Neural progenitor cell (in vitro differentiated cells): ENCODE measurements at regions not wholly inside any gene's neighbourhood (a gene's known extent, or its start where the extent isn't known, plus 50 kb on each side); places are given as distances from the start of the nearest gene placed in this dataset.

Experiments
- CTCF ChIP-seq: fragments of 200-600 bp; sonication (generic); IDR thresholded peaks from 2 replicates; pipeline ENCODE4 v1.5.1; 2017; ENCODE audit warnings: antibody characterized with exemption, mild to moderate bottlenecking
- EZH2 ChIP-seq: fragments of 200-600 bp; sonication (generic); IDR thresholded peaks from 2 replicates; pipeline ENCODE4 v1.6.1; 2017; ENCODE audit warnings: antibody characterized with exemption, mild to moderate bottlenecking, moderate library complexity
- EZH2phosphoT487 ChIP-seq: fragments of 200-600 bp; sonication (generic); IDR thresholded peaks from 2 replicates; pipeline ENCODE4 v1.6.1; 2017; ENCODE audit warnings: antibody characterized with exemption

DNA sequence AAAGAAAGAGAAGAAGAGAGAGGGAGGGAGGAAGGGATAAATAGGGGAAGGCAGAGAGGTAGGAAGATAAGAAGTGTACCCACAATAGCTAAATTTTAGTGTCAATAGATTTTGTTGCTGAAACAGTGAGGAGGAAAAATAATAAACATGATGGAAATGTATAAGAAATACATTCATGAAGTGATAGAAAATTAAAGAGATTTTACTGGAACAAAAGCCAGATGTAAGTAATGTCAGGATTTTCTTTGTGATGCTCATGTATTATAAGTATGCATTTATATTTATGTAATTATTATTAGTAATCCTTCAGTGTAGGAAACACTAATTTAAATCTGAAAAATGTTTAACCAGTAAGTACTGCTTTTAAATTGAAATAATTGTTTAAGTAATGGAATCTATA, 1125.2 kb upstream of the FANCL start:
- TF ChIP-seq CTCF = no peak
- TF ChIP-seq EZH2 = no peak
- no peak for TF ChIP-seq EZH2phosphoT487
